ENCODE measurements at regions not wholly inside any gene's neighbourhood (a gene's known extent, or its start where the extent isn't known, plus 50 kb on each side); places are given as distances from the start of the nearest gene placed in this dataset.

DNA sequence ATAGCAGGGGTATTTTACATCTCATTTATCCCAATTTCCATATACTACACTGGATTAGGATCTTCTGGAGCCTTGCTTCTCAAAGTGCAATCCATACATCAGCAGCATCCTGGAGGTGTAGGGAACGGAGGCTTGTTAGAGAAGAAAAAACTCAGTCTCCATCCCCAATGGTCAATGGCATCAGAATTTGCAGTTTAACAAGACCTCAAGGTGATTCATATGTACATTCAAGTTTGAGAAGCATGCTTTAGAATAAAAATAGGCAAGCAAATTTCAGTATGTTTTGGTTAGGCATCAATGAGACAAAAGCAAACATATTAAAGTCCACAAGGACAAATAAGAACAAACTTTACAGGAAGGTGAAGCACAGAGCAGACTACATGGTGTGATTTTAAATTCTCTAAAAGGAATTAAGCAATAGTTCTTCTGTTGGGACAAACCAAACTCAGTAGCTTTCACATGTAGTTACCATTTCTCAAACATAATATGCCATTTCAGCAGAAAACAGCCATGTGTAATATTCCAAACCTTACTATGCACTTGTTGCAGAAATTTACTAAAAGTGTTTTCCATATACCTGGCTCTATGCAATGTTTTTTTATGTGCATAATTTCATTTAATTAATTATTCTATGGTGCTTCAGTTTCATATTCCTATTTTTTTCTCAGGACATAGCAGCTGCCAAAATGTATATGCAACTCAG is 360.3 kb upstream of the NECTIN3 start:
- no peak for TF ChIP-seq GATA1 (IDR thresholded peaks at IDR 0.05; ENCODE audit: low read depth, low read length)
- no peak for TF ChIP-seq POLR2A (IDR thresholded peaks at IDR 0.05; ENCODE audit: low read length)
- no peak for DNase-seq

DNA sequence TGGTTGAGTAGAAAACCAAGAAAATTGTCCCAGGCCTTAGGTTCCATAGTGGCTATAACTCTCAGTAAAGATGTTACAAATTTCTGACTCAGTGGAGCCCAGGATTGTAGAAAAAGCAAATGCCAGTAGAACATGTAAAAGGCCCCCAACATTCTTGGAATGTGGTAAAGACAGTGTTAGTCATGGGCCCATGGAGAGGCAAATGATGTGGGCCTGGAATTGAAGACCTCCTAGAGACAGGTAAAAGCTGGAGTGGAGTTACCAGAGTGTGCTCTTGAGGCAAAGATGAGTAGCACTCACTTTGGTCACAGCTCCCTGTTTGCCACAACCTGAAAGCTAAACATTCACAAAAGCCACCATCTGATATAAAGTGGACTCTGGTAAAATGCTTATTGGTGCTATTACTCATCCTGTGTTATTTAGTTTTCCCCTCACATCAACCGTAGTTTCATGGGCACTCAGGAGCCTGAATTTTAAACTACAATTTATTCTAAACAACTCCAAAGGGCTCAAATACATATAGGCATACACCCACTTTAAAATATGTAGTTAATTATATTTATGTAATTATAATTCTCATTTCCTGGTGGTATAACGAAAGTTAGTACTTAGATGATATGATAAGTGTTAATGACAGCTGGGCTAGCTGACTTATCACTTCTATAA is 359.6 kb upstream of the NECTIN3 start:
- DNase-seq, result no peak
- TF ChIP-seq GATA1 (IDR thresholded peaks at IDR 0.05; ENCODE audit: low read depth, low read length) (no peak), POLR2A (IDR thresholded peaks at IDR 0.05; ENCODE audit: low read length) (no peak)

DNA sequence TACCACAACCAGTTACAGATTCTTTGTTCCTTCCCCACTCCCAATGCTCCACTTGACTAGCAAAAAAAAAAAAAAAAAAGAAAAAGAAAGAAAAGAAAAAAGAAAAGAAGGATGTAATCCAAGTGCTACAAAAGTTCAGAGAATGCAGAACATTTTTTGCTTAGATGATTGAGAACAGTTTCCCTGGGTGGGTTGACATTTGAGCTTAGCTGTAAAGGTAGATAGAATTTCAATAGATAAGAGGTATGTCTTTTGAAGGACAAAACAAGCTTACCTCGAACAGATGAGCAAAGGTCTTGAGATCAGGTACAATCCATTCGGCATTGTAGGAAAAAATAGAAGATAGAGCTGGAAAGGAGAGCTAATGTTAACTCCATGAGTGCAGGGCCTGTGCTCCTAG is 344.6 kb upstream of the NECTIN3 start:
- no peak for DNase-seq
- TF ChIP-seq POLR2A (IDR thresholded peaks at IDR 0.05; ENCODE audit: low read length), result no peak

DNA sequence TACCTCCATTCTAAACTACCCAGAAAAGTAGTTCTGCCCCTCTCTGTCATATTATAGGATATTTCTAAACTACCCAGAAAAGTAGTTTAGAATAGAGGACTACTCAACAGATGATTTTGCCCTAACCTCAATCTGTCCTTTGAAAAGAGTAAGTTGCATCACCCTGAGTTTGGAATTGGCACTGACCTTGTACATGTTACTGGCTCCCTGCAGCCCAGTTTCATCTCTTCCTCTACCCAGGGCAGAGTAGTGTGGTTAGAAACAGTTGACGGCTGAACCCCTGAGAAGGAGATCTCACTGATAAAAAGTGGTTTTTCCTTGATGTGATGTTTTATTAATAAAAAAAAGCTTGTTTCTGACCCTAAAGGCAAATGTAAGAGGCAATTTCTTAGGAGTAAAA is 340.5 kb upstream of the NECTIN3 start:
- DNase-seq, result no peak
- TF ChIP-seq GATA1 (IDR thresholded peaks at IDR 0.05; ENCODE audit: low read depth, low read length) (no peak), POLR2A (IDR thresholded peaks at IDR 0.05; ENCODE audit: low read length) (no peak)

DNA sequence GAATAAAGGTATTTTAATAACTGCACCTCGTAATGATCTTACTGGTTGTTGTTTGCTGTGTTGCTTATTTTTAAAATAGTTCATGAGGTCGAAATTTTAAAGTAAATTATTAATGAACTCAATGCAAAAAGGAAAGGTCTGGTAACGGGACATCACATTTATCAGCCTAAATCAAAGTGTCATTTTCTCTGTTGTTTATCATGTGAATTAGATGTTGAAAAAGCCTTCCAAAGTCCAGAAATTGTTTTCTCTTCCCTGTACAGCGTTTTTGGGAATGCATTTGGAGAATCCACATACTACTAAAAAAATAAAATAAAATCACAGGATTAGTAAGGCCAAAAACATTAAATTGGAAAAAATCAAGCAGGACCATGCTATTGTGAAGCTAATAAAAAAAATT is 339.2 kb upstream of the NECTIN3 start:
- no peak for DNase-seq
- TF ChIP-seq POLR2A (IDR thresholded peaks at IDR 0.05; ENCODE audit: low read length) (no peak), GATA1 (IDR thresholded peaks at IDR 0.05; ENCODE audit: low read depth, low read length) (no peak)

DNA sequence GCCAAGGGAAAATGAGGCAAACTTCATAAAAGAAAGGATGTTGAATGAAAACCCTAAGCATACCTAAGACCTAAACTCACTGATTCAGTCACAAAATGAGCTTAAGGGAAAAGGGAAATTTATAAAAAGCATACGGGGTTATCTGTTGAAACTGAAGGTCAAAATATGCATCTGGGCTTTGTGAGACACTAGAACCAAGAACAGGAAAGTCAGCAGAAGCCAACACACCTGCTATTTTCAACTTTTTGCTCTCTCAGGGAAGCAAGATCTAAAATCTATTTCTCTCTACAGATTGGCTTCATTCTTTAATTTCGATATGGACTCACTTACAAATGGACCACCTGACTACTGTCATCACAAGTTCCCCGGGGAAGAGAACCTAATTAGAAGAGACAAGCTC is 338.6 kb upstream of the NECTIN3 start:
- DNase-seq, result no peak
- TF ChIP-seq POLR2A (IDR thresholded peaks at IDR 0.05; ENCODE audit: low read length), result no peak
- no peak for TF ChIP-seq GATA1 (IDR thresholded peaks at IDR 0.05; ENCODE audit: low read depth, low read length)

DNA sequence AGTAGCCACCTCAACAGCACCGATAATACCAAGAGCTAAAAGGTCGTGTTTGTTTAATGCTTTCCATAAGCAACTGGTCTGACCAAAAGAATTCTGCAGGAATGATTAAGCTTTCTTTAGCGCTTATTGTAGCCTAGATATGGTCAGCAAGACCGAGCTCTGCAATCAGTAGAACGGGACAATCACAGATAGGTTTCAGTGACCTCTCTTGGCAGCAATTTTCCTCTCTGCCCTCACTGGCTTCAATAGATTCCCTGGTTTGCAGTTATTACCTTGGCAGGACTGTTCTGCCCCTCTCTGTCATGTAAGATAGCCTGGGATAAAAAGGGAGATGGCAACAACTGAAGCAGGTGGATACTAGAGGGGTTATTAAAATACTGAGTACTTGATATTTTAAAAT is 337.1 kb upstream of the NECTIN3 start:
- TF ChIP-seq POLR2A (IDR thresholded peaks at IDR 0.05; ENCODE audit: low read length), result no peak
- no peak for TF ChIP-seq GATA1 (IDR thresholded peaks at IDR 0.05; ENCODE audit: low read depth, low read length)
- no peak for DNase-seq

DNA sequence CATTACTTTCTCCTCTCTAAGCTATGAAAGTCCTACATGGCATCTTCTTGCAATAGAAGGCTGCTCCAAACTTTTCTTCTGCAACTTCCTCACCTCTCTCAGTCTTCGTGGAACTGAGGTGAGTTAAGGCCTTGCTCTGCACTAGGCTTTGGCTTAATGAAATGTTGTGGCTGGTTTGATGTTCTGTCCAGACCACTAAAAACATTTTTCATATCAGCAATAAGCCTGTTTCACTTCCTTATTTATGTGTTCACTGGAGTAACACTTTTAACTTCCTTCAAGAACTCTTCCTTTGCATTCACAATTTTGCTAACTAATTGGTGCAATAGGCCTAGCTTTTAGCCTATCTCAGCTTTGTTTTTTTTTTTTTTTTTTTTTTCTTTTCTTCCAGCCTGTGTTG is 335.3 kb upstream of the NECTIN3 start:
- TF ChIP-seq GATA1 (IDR thresholded peaks at IDR 0.05; ENCODE audit: low read depth, low read length) (no peak), POLR2A (IDR thresholded peaks at IDR 0.05; ENCODE audit: low read length) (no peak)
- DNase-seq, result no peak

DNA sequence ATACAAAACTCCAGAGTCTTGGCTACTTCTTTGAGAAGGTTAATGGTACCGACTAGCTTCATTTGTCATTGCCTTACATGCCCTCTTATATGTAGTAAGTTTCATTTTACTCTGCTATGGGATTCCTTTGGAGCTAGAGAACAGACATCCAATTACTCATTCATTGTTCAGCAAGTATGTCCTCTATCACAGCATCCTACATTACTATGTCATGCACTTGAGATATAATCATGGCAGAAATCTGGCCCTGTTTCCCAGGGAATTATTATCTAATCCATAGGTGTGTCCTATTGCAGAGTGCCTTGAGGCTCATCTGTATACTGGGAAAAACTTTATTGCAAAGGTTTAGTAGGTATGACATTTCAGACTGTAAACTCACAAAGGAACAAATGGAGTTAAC is 333.1 kb upstream of the NECTIN3 start:
- no peak for DNase-seq
- no peak for TF ChIP-seq POLR2A (IDR thresholded peaks at IDR 0.05; ENCODE audit: low read length)
- no peak for TF ChIP-seq GATA1 (IDR thresholded peaks at IDR 0.05; ENCODE audit: low read depth, low read length)

DNA sequence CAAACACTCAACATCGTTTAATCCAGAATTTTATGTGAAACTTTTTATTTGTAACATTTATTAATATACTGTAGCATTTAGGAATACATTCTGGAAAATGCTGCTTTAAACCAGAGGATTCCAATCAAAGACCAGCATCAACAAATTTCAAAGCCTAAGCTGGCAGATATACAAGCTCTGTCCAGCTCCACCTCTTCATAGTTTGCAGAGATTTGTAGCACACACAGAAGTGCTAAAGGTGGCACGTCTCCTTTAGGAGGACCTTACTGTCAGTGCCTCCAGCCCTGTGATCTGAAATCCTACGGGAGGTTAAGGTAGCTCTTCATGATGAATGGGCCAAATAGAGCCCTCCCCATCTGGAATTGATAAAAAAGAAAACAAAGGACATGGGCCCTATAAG is 329.7 kb upstream of the NECTIN3 start:
- TF ChIP-seq GATA1 (IDR thresholded peaks at IDR 0.05; ENCODE audit: low read depth, low read length) (no peak), POLR2A (IDR thresholded peaks at IDR 0.05; ENCODE audit: low read length) (no peak)
- no peak for DNase-seq

DNA sequence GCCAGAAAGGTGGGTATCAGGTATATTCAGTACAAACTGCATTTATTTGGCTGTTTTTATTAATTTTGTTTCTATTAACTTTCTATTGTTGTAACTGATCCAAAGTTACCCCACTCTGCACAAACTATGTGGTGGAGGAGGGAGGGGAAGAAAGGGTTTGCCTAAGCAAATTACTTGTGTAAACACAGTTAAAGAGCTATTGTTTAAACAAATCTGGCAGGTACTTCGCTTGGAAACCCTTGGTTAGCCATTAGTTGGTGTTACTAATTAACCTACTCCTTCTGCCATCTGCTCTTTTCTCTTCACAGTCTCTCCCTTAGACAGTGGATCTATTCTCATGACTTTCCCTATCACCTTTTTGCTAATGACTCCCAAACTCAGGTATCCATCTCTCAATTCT is 328.4 kb upstream of the NECTIN3 start:
- TF ChIP-seq GATA1 (IDR thresholded peaks at IDR 0.05; ENCODE audit: low read depth, low read length) (no peak), POLR2A (IDR thresholded peaks at IDR 0.05; ENCODE audit: low read length) (no peak)
- no peak for DNase-seq

DNA sequence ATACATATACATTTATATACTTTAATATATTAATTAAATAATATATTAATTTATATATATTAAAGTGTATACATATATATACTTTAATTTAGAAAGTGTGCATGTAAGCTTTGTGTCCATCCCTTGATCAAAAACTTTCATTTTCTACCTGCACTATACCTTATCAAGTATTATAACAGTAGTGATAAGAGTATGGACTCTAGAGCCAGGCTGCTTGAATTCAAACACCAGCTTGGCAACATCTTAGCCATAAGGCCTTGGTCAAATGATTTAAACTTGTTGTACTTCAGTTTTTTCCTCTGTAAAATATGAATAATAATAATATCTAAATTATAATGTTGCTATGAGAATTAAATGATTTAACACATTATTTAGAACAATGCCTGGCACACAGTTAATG is 327.6 kb upstream of the NECTIN3 start:
- DNase-seq, result no peak

DNA sequence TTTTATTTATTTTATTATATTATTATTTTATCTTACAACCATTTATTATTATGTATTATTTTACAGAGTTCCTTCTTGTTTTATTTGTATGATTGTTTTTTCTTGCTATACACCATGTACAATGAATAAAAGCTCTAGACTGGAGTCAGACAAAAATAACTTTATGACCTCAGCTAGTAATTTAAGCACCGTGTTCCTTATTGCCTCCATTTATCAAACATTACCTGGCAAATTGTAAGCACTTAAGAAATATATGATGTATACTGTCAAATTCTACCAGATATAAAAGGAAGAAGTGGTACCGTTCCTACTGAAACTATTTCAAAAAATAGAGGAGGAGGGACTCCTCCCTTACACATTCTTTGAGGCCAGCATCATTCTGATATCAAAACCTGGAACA is 326.9 kb upstream of the NECTIN3 start:
- DNase-seq, result no peak

More for the DNA sequence above, 327.6 kb upstream of the NECTIN3 start:
- no peak for TF ChIP-seq GATA1 (IDR thresholded peaks at IDR 0.05; ENCODE audit: low read depth, low read length)
- TF ChIP-seq POLR2A (IDR thresholded peaks at IDR 0.05; ENCODE audit: low read length), result no peak

DNA sequence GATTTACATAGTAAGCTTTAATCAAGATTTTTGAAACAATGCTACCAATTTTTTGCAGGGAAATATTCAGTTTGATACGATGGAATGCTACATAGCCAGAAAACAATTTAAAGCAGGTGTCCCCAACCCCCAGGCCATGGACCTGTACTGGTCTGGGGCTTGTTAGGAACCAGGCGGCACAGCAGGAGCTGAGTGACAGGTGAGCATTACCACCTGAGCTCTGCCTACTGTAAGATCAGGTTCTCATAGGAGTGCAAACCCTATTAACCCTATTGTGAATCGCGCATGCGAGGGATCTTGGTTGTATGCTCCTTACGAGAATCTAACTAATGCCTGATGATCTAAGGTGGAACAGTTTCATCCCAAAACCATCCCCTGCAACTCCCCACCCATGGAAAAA is 322.6 kb upstream of the NECTIN3 start:
- TF ChIP-seq POLR2A (IDR thresholded peaks at IDR 0.05; ENCODE audit: low read length) (no peak), GATA1 (IDR thresholded peaks at IDR 0.05; ENCODE audit: low read depth, low read length) (no peak)
- no peak for DNase-seq

More for the DNA sequence above, 326.9 kb upstream of the NECTIN3 start:
- TF ChIP-seq GATA1 (IDR thresholded peaks at IDR 0.05; ENCODE audit: low read depth, low read length), result no peak
- no peak for TF ChIP-seq POLR2A (IDR thresholded peaks at IDR 0.05; ENCODE audit: low read length)

DNA sequence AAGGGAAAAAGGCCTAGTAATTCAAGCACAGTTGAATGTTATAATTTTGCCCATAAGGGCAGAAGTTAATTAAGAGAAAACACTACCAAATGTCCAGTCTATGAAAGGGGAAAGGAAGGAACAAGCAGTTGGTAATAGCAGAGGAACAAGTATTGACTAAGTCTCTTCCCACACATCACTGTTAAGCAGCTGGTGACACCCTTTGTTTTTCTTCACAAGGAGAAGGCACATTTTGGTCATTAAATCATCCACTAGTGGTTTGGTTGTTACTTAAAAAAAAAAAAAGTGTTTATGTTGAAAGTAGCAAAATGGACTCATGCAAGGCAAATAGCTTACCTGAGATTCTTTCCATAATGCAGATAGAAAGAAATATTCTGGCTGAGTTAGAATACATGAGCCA is 321.4 kb upstream of the NECTIN3 start:
- no peak for DNase-seq
- TF ChIP-seq GATA1 (IDR thresholded peaks at IDR 0.05; ENCODE audit: low read depth, low read length) (no peak), POLR2A (IDR thresholded peaks at IDR 0.05; ENCODE audit: low read length) (no peak)

All from erythroblast (primary cell).